ENCODE measurements at regions not wholly inside any gene's neighbourhood (a gene's known extent, or its start where the extent isn't known, plus 50 kb on each side); places are given as distances from the start of the nearest gene placed in this dataset.

- ATAC-seq (no peak), DNase-seq (no peak)
- H3K4me3 Mint-ChIP-seq = peak overlapping the region; percentile 27 to 47
- no peaks in the 10 kb centered on the region for H3K27me3 Mint-ChIP-seq
- H3K4me1 Mint-ChIP-seq = peaks cover 46% of the 10 kb centered on the region
- peak overlapping the region; percentile 65 to 99 for H3K27ac Mint-ChIP-seq
- H3K9me3 Mint-ChIP-seq = no peaks in the 10 kb centered on the region
Observed at GRCh38 chr2:136383167-136383566, 265.2 kb upstream of the CXCR4 start.

- ATAC-seq (peak; percentile 95), DNase-seq (peak; percentile 80 to 95)
- peak overlapping the region; percentile 91 to 99 for H3K27ac Mint-ChIP-seq
- H3K4me3 Mint-ChIP-seq = peak overlapping the region; percentile 68 to 76
- H3K4me1 Mint-ChIP-seq = peaks cover 58% of the 10 kb centered on the region
- H3K27me3 Mint-ChIP-seq = no peaks in the 10 kb centered on the region
- H3K9me3 Mint-ChIP-seq = no peaks in the 10 kb centered on the region
Observed at GRCh38 chr2:136381722-136382633, 264.0 kb upstream of the CXCR4 start.

- Mint-ChIP-seq H3K27ac (peak overlapping the region; percentile 91 to 99), H3K4me1 (peaks cover 65% of the 10 kb centered on the region), H3K4me3 (peak overlapping the region; percentile 68 to 76), H3K9me3 (no peaks in the 10 kb centered on the region), H3K27me3 (no peaks in the 10 kb centered on the region)
- ATAC-seq (no peak), DNase-seq (no peak)
Observed at GRCh38 chr2:136381245-136381644, 263.3 kb upstream of the CXCR4 start.

GRCh38 chr2:136378712-136379595 is 261.0 kb upstream of the CXCR4 start:
- no peak overlapping the region for H3K4me3 Mint-ChIP-seq
- no peaks in the 10 kb centered on the region for H3K9me3 Mint-ChIP-seq
- H3K4me1 Mint-ChIP-seq = peaks cover 76% of the 10 kb centered on the region
- ATAC-seq (no peak), DNase-seq (peak; percentile 63 to 80)
- no peak overlapping the region for H3K27ac Mint-ChIP-seq
- no peaks in the 10 kb centered on the region for H3K27me3 Mint-ChIP-seq

GRCh38 chr2:136377423-136378382 is 259.8 kb upstream of the CXCR4 start:
- Mint-ChIP-seq H3K9me3 (no peaks in the 10 kb centered on the region), H3K4me1 (peaks cover 64% of the 10 kb centered on the region), H3K27ac (peak overlapping the region; percentile 98), H3K27me3 (no peaks in the 10 kb centered on the region), H3K4me3 (peak overlapping the region in 1 of 2 donors; percentile 76)
- ATAC-seq (no peak), DNase-seq (no peak)

GRCh38 chr2:136376798-136377211 is 258.9 kb upstream of the CXCR4 start:
- peak overlapping the region; percentile 98 for H3K27ac Mint-ChIP-seq
- H3K27me3 Mint-ChIP-seq = no peaks in the 10 kb centered on the region
- H3K4me1 Mint-ChIP-seq = peaks cover 55% of the 10 kb centered on the region
- DNase-seq (peak in 1 of 2 donors; percentile 35), ATAC-seq (no peak)
- H3K4me3 Mint-ChIP-seq = peak overlapping the region; percentile 68 to 76
- no peaks in the 10 kb centered on the region for H3K9me3 Mint-ChIP-seq

GRCh38 chr2:136376211-136376610 is 258.3 kb upstream of the CXCR4 start:
- Mint-ChIP-seq H3K27me3 (no peaks in the 10 kb centered on the region), H3K9me3 (no peaks in the 10 kb centered on the region), H3K4me1 (peaks cover 49% of the 10 kb centered on the region), H3K27ac (peak overlapping the region; percentile 98), H3K4me3 (peak overlapping the region; percentile 5 to 76)
- peak; percentile 27 for ATAC-seq
- peak in 1 of 2 donors; percentile 43 for DNase-seq

- Mint-ChIP-seq H3K27ac (peak overlapping the region; percentile 98), H3K9me3 (no peaks in the 10 kb centered on the region), H3K4me1 (peaks cover 46% of the 10 kb centered on the region), H3K27me3 (no peaks in the 10 kb centered on the region), H3K4me3 (peak overlapping the region; percentile 63 to 76)
- peak; percentile 37 to 63 for DNase-seq
- peak; percentile 89 for ATAC-seq
Observed at GRCh38 chr2:136375017-136375901, 257.3 kb upstream of the CXCR4 start.

GRCh38 chr2:136373841-136374240 is 255.9 kb upstream of the CXCR4 start:
- H3K9me3 Mint-ChIP-seq = peaks cover 0 to 5% of the 10 kb centered on the region in 2 donors
- H3K27ac Mint-ChIP-seq = no peak overlapping the region
- DNase-seq (no peak), ATAC-seq (no peak)
- no peak overlapping the region for H3K4me3 Mint-ChIP-seq
- no peaks in the 10 kb centered on the region for H3K27me3 Mint-ChIP-seq
- peaks cover 57% of the 10 kb centered on the region for H3K4me1 Mint-ChIP-seq

GRCh38 chr2:136373029-136373428 is 255.1 kb upstream of the CXCR4 start:
- no peaks in the 10 kb centered on the region for H3K27me3 Mint-ChIP-seq
- no peak overlapping the region for H3K27ac Mint-ChIP-seq
- peaks cover 55% of the 10 kb centered on the region for H3K4me1 Mint-ChIP-seq
- DNase-seq = no peak
- ATAC-seq = no peak
- H3K4me3 Mint-ChIP-seq = no peak overlapping the region
- peaks cover 1 to 5% of the 10 kb centered on the region in 2 donors for H3K9me3 Mint-ChIP-seq

GRCh38 chr2:136363900-136364299 is 246.0 kb upstream of the CXCR4 start:
- no peak overlapping the region for H3K27ac Mint-ChIP-seq
- no peak for ATAC-seq
- DNase-seq = no peak
- H3K4me3 Mint-ChIP-seq = no peak overlapping the region
- peaks cover 26% of the 10 kb centered on the region for H3K27me3 Mint-ChIP-seq
- H3K4me1 Mint-ChIP-seq = peaks cover 52% of the 10 kb centered on the region
- H3K9me3 Mint-ChIP-seq = peaks cover 7 to 10% of the 10 kb centered on the region in 2 donors

GRCh38 chr2:136363470-136363869 is 245.5 kb upstream of the CXCR4 start:
- Mint-ChIP-seq H3K27ac (no peak overlapping the region), H3K4me1 (peaks cover 57% of the 10 kb centered on the region), H3K9me3 (peaks cover 7 to 10% of the 10 kb centered on the region in 2 donors), H3K4me3 (no peak overlapping the region), H3K27me3 (peaks cover 26% of the 10 kb centered on the region)
- ATAC-seq (no peak), DNase-seq (no peak)

GRCh38 chr2:136362676-136363390 is 244.9 kb upstream of the CXCR4 start:
- peaks cover 62% of the 10 kb centered on the region for H3K4me1 Mint-ChIP-seq
- ATAC-seq (peak; percentile 90), DNase-seq (peak; percentile 54 to 72)
- peak overlapping the region; percentile 31 to 74 for H3K4me3 Mint-ChIP-seq
- H3K27me3 Mint-ChIP-seq = peaks cover 26% of the 10 kb centered on the region
- H3K27ac Mint-ChIP-seq = peak overlapping the region in 1 of 2 donors; percentile 3
- peaks cover 5 to 6% of the 10 kb centered on the region in 2 donors for H3K9me3 Mint-ChIP-seq
